H9 (cell line): ENCODE measurements at regions not wholly inside any gene's neighbourhood (a gene's known extent, or its start where the extent isn't known, plus 50 kb on each side); places are given as distances from the start of the nearest gene placed in this dataset.

Experiments
- DNase-seq: peaks from one replicate; pipeline ENCODE4 v3.0.0-alpha.2; 2017
- H2AFZ ChIP-seq: one replicate; pipeline ENCODE4 v1.6.1; 2013; ENCODE audit warnings: mild to moderate bottlenecking, low read length, control low read depth, moderate library complexity
- H2AK5ac ChIP-seq: 2 replicates; pipeline ENCODE4 v1.6.1; 2013; ENCODE audit warnings: low read length, control low read depth, mixed read lengths; ENCODE audit not compliant: insufficient read length
- H2BK120ac ChIP-seq: one replicate; pipeline ENCODE4 v1.6.1; 2013; ENCODE audit warnings: low read depth, mild to moderate bottlenecking, low read length, control low read depth, inconsistent platforms; ENCODE audit not compliant: poor library complexity, severe bottlenecking
- H2BK12ac ChIP-seq: 2 replicates; pipeline ENCODE4 v1.6.1; 2013; ENCODE audit warnings: low read length, control low read depth, mixed read lengths, low read depth; ENCODE audit not compliant: insufficient read length
- H2BK15ac ChIP-seq: 2 replicates; pipeline ENCODE4 v1.6.1; 2013; ENCODE audit warnings: low read depth, low read length, control low read depth
- H2BK20ac ChIP-seq: one replicate; pipeline ENCODE4 v1.6.1; 2013; ENCODE audit warnings: low read depth, mild to moderate bottlenecking, low read length, control low read depth, inconsistent platforms; ENCODE audit not compliant: poor library complexity, severe bottlenecking
- H2BK5ac ChIP-seq: 2 replicates; pipeline ENCODE4 v1.6.1; 2013; ENCODE audit warnings: low read length, control low read depth, mixed read lengths; ENCODE audit not compliant: insufficient read length
- H3K14ac ChIP-seq: 2 replicates; pipeline ENCODE4 v1.6.1; 2013; ENCODE audit warnings: low read length, control low read depth; ENCODE audit not compliant: insufficient read depth
- H3K18ac ChIP-seq: 2 replicates; pipeline ENCODE4 v1.6.1; 2013; ENCODE audit warnings: low read depth, mild to moderate bottlenecking, mixed read lengths, low read length, control low read depth; ENCODE audit not compliant: insufficient read length
- H3K23ac ChIP-seq: 2 replicates; pipeline ENCODE4 v1.6.1; 2013; ENCODE audit warnings: low read length, control low read depth, mixed read lengths, low read depth; ENCODE audit not compliant: insufficient read length
- H3K23me2 ChIP-seq: 2 replicates; pipeline ENCODE4 v1.6.1; 2013; ENCODE audit warnings: low read depth, mild to moderate bottlenecking, mixed read lengths, low read length, control low read depth; ENCODE audit not compliant: insufficient read length, poor library complexity, severe bottlenecking
- H3K27ac ChIP-seq: 2 replicates; pipeline ENCODE4 v1.5.1; 2013; ENCODE audit warnings: low read length, control low read depth, mixed read lengths, low read depth; ENCODE audit not compliant: insufficient read length
- H3K27me3 ChIP-seq: 2 replicates; pipeline ENCODE4 v1.6.1; 2013; ENCODE audit warnings: low read length, control low read depth, inconsistent platforms; ENCODE audit not compliant: insufficient read depth
- H3K4ac ChIP-seq: 2 replicates; pipeline ENCODE4 v1.6.1; 2013; ENCODE audit warnings: low read depth, mild to moderate bottlenecking, control low read depth, inconsistent platforms, low read length, moderate library complexity
- H3K4me1 ChIP-seq: 2 replicates; pipeline ENCODE4 v1.6.1; 2013; ENCODE audit warnings: low read length, control low read depth, inconsistent platforms; ENCODE audit not compliant: insufficient read depth
- H3K4me2 ChIP-seq: 2 replicates; pipeline ENCODE4 v1.6.1; 2013; ENCODE audit warnings: low read length, control low read depth, mixed read lengths; ENCODE audit not compliant: insufficient read length, insufficient read depth
- H3K56ac ChIP-seq: 2 replicates; pipeline ENCODE4 v1.6.1; 2013; ENCODE audit warnings: low read depth, mild to moderate bottlenecking, mixed read lengths, low read length, control low read depth; ENCODE audit not compliant: insufficient read length
- H3K79me1 ChIP-seq: 2 replicates; pipeline ENCODE4 v1.6.1; 2013; ENCODE audit warnings: low read depth, mild to moderate bottlenecking, moderate library complexity, low read length, control low read depth, inconsistent platforms; ENCODE audit not compliant: insufficient read depth, poor library complexity, severe bottlenecking
- H3K79me2 ChIP-seq: 2 replicates; pipeline ENCODE4 v1.6.1; 2013; ENCODE audit warnings: low read length, control low read depth, inconsistent platforms; ENCODE audit not compliant: insufficient read depth
- H3K9ac ChIP-seq: 2 replicates; pipeline ENCODE4 v1.6.1; 2013; ENCODE audit warnings: low read length, control low read depth, mixed read lengths; ENCODE audit not compliant: insufficient read length; ENCODE audit errors: extremely low read depth
- H3K9me3 ChIP-seq: one replicate; pipeline ENCODE4 v1.6.1; 2013; ENCODE audit warnings: low read depth, low read length, inconsistent platforms; ENCODE audit not compliant: control insufficient read depth
- H3T11ph ChIP-seq: one replicate; pipeline ENCODE4 v1.6.1; 2013; ENCODE audit warnings: mild to moderate bottlenecking, low read length, control low read depth, inconsistent platforms
- H4K20me1 ChIP-seq: one replicate; pipeline ENCODE4 v1.6.1; 2013; ENCODE audit not compliant: control insufficient read depth, insufficient read length, insufficient read depth
- H4K5ac ChIP-seq: 2 replicates; pipeline ENCODE4 v1.6.1; 2013; ENCODE audit warnings: low read depth, mild to moderate bottlenecking, mixed read lengths, low read length, control low read depth; ENCODE audit not compliant: insufficient read length
- H4K8ac ChIP-seq: replicated peaks from 2 replicates; pipeline ENCODE4 v1.6.1; 2013; ENCODE audit warnings: low read length, control low read depth, mixed read lengths, low read depth; ENCODE audit not compliant: insufficient read length
- H4K91ac ChIP-seq: 2 replicates; pipeline ENCODE4 v1.6.1; 2013; ENCODE audit warnings: low read depth, mild to moderate bottlenecking, moderate library complexity, mixed read lengths, low read length, control low read depth; ENCODE audit not compliant: insufficient read length
- H3K27ac Mint-ChIP-seq, 3 experiments: 2 replicates in 2 of 3; 3 replicates in 1 of 3; pipeline ENCODE4 v1.8.0; 2020 to 2021; ENCODE audit warnings: mixed read lengths in 3 of 3, mild to moderate bottlenecking in 1 of 3, moderate library complexity in 1 of 3
- H3K27me3 Mint-ChIP-seq: 2 replicates; pipeline ENCODE4 v1.8.0; 2021; ENCODE audit warnings: low read depth, mild to moderate bottlenecking, moderate library complexity, mixed read lengths
- H3K36me3 Mint-ChIP-seq, 3 experiments: 2 replicates in 2 of 3; 3 replicates in 1 of 3; pipeline ENCODE4 v1.8.0; 2020 to 2021; ENCODE audit warnings: low read depth in 3 of 3, mixed read lengths in 3 of 3; ENCODE audit not compliant: insufficient read depth in 1 of 3
- H3K4me1 Mint-ChIP-seq, 2 experiments: 2 replicates each; pipeline ENCODE4 v1.8.0; 2020; ENCODE audit warnings: mixed read lengths in 2 of 2
- H3K4me3 Mint-ChIP-seq, 2 experiments: 2 replicates in 1 of 2; 3 replicates in 1 of 2; pipeline ENCODE4 v1.8.0; 2020 to 2021; ENCODE audit warnings: mild to moderate bottlenecking in 2 of 2, mixed read lengths in 2 of 2, moderate library complexity in 1 of 2
- H3K9me3 Mint-ChIP-seq, 2 experiments: 2 replicates in 1 of 2; 3 replicates in 1 of 2; pipeline ENCODE4 v1.8.0; 2020; ENCODE audit warnings: mild to moderate bottlenecking in 2 of 2, mixed read lengths in 2 of 2, moderate library complexity in 1 of 2
- WGBS: extraction: QIAGEN DNeasy Blood & Tissue Kit; methylation state at CpG from one replicate; pipeline ENCODE4 v1.1.7; 2013; ENCODE audit warnings: missing lambda C conversion rate, low lambda C conversion rate, mixed read lengths; ENCODE audit not compliant: insufficient read length; ENCODE audit errors: extremely low coverage; 5-methylcytosine and 5-hydroxymethylcytosine counted together
- TF ChIP-seq, protein P1 (sequence below): fragments of 200-600 bp; sonication (generic); conservative IDR thresholded peaks from 3 replicates; pipeline ENCODE4 v1.8.0; 2021; ENCODE audit warnings: antibody characterized with exemption, mild to moderate bottlenecking

DNA sequence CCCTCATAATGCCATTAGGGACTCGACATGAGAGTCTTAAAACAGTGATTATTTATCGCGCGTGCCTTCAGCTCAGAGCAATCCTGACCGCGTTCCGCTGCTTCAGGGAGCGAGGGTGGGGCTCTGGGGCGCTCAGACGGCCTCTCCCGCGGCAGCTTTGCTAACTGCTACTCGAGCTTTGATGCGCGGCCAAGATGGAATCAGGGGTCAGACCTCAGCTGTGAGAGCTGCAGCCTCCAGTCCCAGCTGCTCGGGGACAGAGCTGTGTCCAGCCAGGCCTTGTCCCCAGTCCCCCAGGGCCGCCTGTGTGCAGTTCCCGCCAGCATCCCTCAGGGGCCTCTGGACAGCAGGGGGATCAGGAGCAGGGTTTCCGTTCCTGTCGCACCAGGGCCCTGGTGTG lies 104.6 kb upstream of the TTC34 start:
- no peak overlapping the region for H2BK15ac ChIP-seq
- Mint-ChIP-seq H3K9me3 (peaks cover 12 to 68% of the 10 kb centered on the region in 2 experiments), H3K27me3 (peaks cover 6% of the 10 kb centered on the region), H3K4me1 (no peaks in the 10 kb centered on the region), H3K4me3 (no peak overlapping the region), H3K27ac (no peak overlapping the region), H3K36me3 (peaks cover 0 to 40% (median 9%) of the 10 kb centered on the region in 3 experiments; a peak in 3 of 7 replicates)
- no peak overlapping the region for H3K56ac ChIP-seq
- H2BK5ac ChIP-seq, result no peak overlapping the region
- H3K27me3 ChIP-seq, result no peaks in the 10 kb centered on the region
- H2AK5ac ChIP-seq, result no peak overlapping the region
- H3K9ac ChIP-seq, result no peak overlapping the region
- H3K18ac ChIP-seq, result no peak overlapping the region
- H3K79me1 ChIP-seq, result no peaks in the 10 kb centered on the region
- no peaks in the 10 kb centered on the region for H4K20me1 ChIP-seq
- no peak overlapping the region for H2BK20ac ChIP-seq
- H3K14ac ChIP-seq, result no peak overlapping the region
- H2BK12ac ChIP-seq, result no peak overlapping the region
- H3K23me2 ChIP-seq, result no peaks in the 10 kb centered on the region
- H3K23ac ChIP-seq, result no peak overlapping the region
- H3T11ph ChIP-seq, result no peak overlapping the region
- no peak overlapping the region for H3K4ac ChIP-seq
- no peak overlapping the region for H4K5ac ChIP-seq
- H3K4me1 ChIP-seq, result no peaks in the 10 kb centered on the region
- H3K79me2 ChIP-seq, result no peaks in the 10 kb centered on the region
- H3K27ac ChIP-seq, result no peak overlapping the region
- no peak overlapping the region for H3K4me2 ChIP-seq
- no CpG with 5 or more reads among the region's 20 CpGs for WGBS
- peaks cover 90% of the 10 kb centered on the region for H3K9me3 ChIP-seq
- H4K91ac ChIP-seq, result no peak overlapping the region
- no peak overlapping the region for H2BK120ac ChIP-seq
- no peak overlapping the region for H2AFZ ChIP-seq
- TF ChIP-seq, protein P1, sequence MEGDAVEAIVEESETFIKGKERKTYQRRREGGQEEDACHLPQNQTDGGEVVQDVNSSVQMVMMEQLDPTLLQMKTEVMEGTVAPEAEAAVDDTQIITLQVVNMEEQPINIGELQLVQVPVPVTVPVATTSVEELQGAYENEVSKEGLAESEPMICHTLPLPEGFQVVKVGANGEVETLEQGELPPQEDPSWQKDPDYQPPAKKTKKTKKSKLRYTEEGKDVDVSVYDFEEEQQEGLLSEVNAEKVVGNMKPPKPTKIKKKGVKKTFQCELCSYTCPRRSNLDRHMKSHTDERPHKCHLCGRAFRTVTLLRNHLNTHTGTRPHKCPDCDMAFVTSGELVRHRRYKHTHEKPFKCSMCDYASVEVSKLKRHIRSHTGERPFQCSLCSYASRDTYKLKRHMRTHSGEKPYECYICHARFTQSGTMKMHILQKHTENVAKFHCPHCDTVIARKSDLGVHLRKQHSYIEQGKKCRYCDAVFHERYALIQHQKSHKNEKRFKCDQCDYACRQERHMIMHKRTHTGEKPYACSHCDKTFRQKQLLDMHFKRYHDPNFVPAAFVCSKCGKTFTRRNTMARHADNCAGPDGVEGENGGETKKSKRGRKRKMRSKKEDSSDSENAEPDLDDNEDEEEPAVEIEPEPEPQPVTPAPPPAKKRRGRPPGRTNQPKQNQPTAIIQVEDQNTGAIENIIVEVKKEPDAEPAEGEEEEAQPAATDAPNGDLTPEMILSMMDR, result no peak
- DNase-seq, result no peak
- no peak overlapping the region for H4K8ac ChIP-seq
